ENCODE measurements at regions not wholly inside any gene's neighbourhood (a gene's known extent, or its start where the extent isn't known, plus 50 kb on each side); places are given as distances from the start of the nearest gene placed in this dataset.
"Not testable (repeated sequence)": the region's sequence is repeated elsewhere in the genome, so short reads cannot be mapped to it uniquely, and the experiment has no call there.

GRCh38 chr1:243074224-243074623 lies 180.9 kb downstream of the CEP170 start:
- DNase-seq = not testable (repeated sequence)

- DNase-seq = not testable (repeated sequence)
Observed at GRCh38 chr1:243067056-243067455, 188.0 kb downstream of the CEP170 start.

- not testable (repeated sequence) for DNase-seq
Observed at GRCh38 chr1:243061965-243062364, 193.1 kb downstream of the CEP170 start.

GRCh38 chr1:243055510-243055909 lies 199.6 kb downstream of the CEP170 start:
- not testable (repeated sequence) for DNase-seq

- DNase-seq = not testable (repeated sequence)
Observed at GRCh38 chr1:243055091-243055490, 200.0 kb downstream of the CEP170 start.

GRCh38 chr1:243054681-243055080 lies 200.4 kb downstream of the CEP170 start:
- not testable (repeated sequence) for DNase-seq

- DNase-seq = not testable (repeated sequence)
Observed at GRCh38 chr1:243053048-243053447, 202.0 kb downstream of the CEP170 start.

GRCh38 chr1:243050613-243051012 lies 204.5 kb downstream of the CEP170 start:
- not testable (repeated sequence) for DNase-seq

GRCh38 chr1:243049716-243050115 lies 205.4 kb downstream of the CEP170 start:
- not testable (repeated sequence) for DNase-seq

GRCh38 chr1:243021365-243021764 lies 233.7 kb downstream of the CEP170 start:
- not testable (repeated sequence) for DNase-seq

- peak; percentile 20 for DNase-seq
Observed at GRCh38 chr1:243019030-243019635, 235.9 kb downstream of the CEP170 start.

- not testable (repeated sequence) for DNase-seq
Observed at GRCh38 chr1:243010719-243011118, 244.4 kb downstream of the CEP170 start.

- DNase-seq = not testable (repeated sequence)
Observed at GRCh38 chr1:243001003-243001402, 254.1 kb downstream of the CEP170 start.

- not testable (repeated sequence) for DNase-seq
Observed at GRCh38 chr1:242992776-242993175, 262.3 kb downstream of the CEP170 start.

GRCh38 chr1:242985096-242985495 lies 270.0 kb downstream of the CEP170 start:
- DNase-seq = not testable (repeated sequence)

- DNase-seq = not testable (repeated sequence)
Observed at GRCh38 chr1:242973341-242973740, 281.7 kb downstream of the CEP170 start.

- no peak for DNase-seq
Observed at GRCh38 chr1:242966892-242967291, 288.2 kb downstream of the CEP170 start.

- DNase-seq = not testable (repeated sequence)
Observed at GRCh38 chr1:242959397-242959796, 295.7 kb downstream of the CEP170 start.

- DNase-seq = not testable (repeated sequence)
Observed at GRCh38 chr1:242954945-242955344, 300.1 kb downstream of the CEP170 start.

GRCh38 chr1:242946206-242946605 lies 308.9 kb downstream of the CEP170 start:
- no peak for DNase-seq

GRCh38 chr1:242936725-242937124 lies 318.4 kb downstream of the CEP170 start:
- DNase-seq = not testable (repeated sequence)

GRCh38 chr1:242924717-242925116 lies 330.4 kb downstream of the CEP170 start:
- DNase-seq = not testable (repeated sequence)

- not testable (repeated sequence) for DNase-seq
Observed at GRCh38 chr1:242923603-242924002, 331.5 kb downstream of the CEP170 start.

- DNase-seq = not testable (repeated sequence)
Observed at GRCh38 chr1:242914729-242915128, 340.4 kb downstream of the CEP170 start.

- DNase-seq = not testable (repeated sequence)
Observed at GRCh38 chr1:242912855-242913254, 342.2 kb downstream of the CEP170 start.
